Common myeloid progenitor, CD34-positive (primary cell): ENCODE measurements at regions not wholly inside any gene's neighbourhood (a gene's known extent, or its start where the extent isn't known, plus 50 kb on each side); places are given as distances from the start of the nearest gene placed in this dataset.
"Not testable (repeated sequence)": the region's sequence is repeated elsewhere in the genome, so short reads cannot be mapped to it uniquely, and the experiment has no call there.

Source experiments
- CTCF ChIA-PET: fragments of 350-600 bp; sonication (Branson Sonifier 250); formaldehyde crosslinking; loops from one replicate; lab custom pipeline; 2021; ENCODE audit warnings: antibody characterized with exemption; lab: Charles Lee
- POLR2A ChIA-PET: fragments of 350-600 bp; sonication (Branson Sonifier 250); formaldehyde crosslinking; loops from one replicate; lab custom pipeline; 2021; ENCODE audit warnings: antibody characterized with exemption; lab: Charles Lee
- DNase-seq, 3 donors: peaks; one replicate each; pipeline versions ENCODE4 v3.0.0 to v3.0.0-alpha.2; 2013
- H3K27ac ChIP-seq, 2 experiments: 1 replicate in 1 of 2; 2 replicates in 1 of 2; pipeline ENCODE4 v1.7.0; 2013; ENCODE audit warnings: inconsistent platforms in 2 of 2, low read length in 2 of 2, mild to moderate bottlenecking in 2 of 2, low read depth in 1 of 2, moderate library complexity in 1 of 2; ENCODE audit not compliant: severe bottlenecking in 2 of 2, insufficient read depth in 1 of 2, poor library complexity in 1 of 2
- H3K27me3 ChIP-seq, 5 experiments: replicated peaks in 2 of 5; 1 replicate in 3 of 5; 2 replicates in 2 of 5; pipeline versions ENCODE4 v1.6.1 to v1.7.0; 2013; ENCODE audit warnings: low read length in 4 of 5, mild to moderate bottlenecking in 2 of 5, moderate library complexity in 2 of 5, inconsistent platforms in 1 of 5; ENCODE audit not compliant: insufficient read depth in 5 of 5, control insufficient read depth in 4 of 5
- H3K36me3 ChIP-seq, 4 experiments: 1 replicate in 2 of 4; 2 replicates in 2 of 4; pipeline versions ENCODE4 v1.6.1 to v1.7.0; 2013; ENCODE audit warnings: low read length in 3 of 4, control low read depth in 1 of 4, mild to moderate bottlenecking in 1 of 4; ENCODE audit not compliant: control insufficient read depth in 4 of 4, insufficient read depth in 4 of 4
- H3K4me1 ChIP-seq, 4 experiments: 1 replicate in 3 of 4; 2 replicates in 1 of 4; pipeline versions ENCODE4 v1.6.1 to v1.7.1; 2013; ENCODE audit warnings: low read length in 3 of 4, mild to moderate bottlenecking in 3 of 4, control low read depth in 1 of 4, inconsistent platforms in 1 of 4, moderate library complexity in 1 of 4; ENCODE audit not compliant: control insufficient read depth in 4 of 4, insufficient read depth in 4 of 4; ENCODE audit errors: control extremely low read depth in 1 of 4
- H3K4me3 ChIP-seq, 7 experiments: 1 replicate in 4 of 7; 2 replicates in 3 of 7; pipeline versions ENCODE4 v1.5.1 to v1.7.0; 2013; ENCODE audit warnings: mild to moderate bottlenecking in 7 of 7, low read length in 6 of 7, moderate library complexity in 6 of 7, inconsistent platforms in 2 of 7, low read depth in 2 of 7, control low read depth in 1 of 7; ENCODE audit not compliant: insufficient read depth in 4 of 7, control insufficient read depth in 1 of 7; ENCODE audit errors: extremely low read depth in 1 of 7
- H3K9me3 ChIP-seq, 5 experiments: 1 replicate in 4 of 5; 2 replicates in 1 of 5; pipeline versions ENCODE4 v1.6.1 to v1.7.1; 2013; ENCODE audit warnings: low read length in 4 of 5, mild to moderate bottlenecking in 2 of 5, inconsistent platforms in 1 of 5, low read depth in 1 of 5, moderate library complexity in 1 of 5; ENCODE audit not compliant: control insufficient read depth in 4 of 5, insufficient read depth in 2 of 5; ENCODE audit errors: control extremely low read depth in 1 of 5
- WGBS: methylation state at CpG from one replicate; pipeline ENCODE4 v1.1.5; 2013; ENCODE audit not compliant: insufficient coverage; 5-methylcytosine and 5-hydroxymethylcytosine counted together

- H3K4me3 ChIP-seq, result no peak overlapping the region
- no peak overlapping the region for H3K27ac ChIP-seq
- CTCF ChIA-PET, result no interaction called here
- no peaks in the 10 kb centered on the region for H3K9me3 ChIP-seq
- WGBS, result 100% methylated on average over 6 of the region's 6 CpGs
- no peaks in the 10 kb centered on the region for H3K27me3 ChIP-seq
- peaks cover 5 to 13% (median 11%) of the 10 kb centered on the region in 4 experiments for H3K4me1 ChIP-seq
- H3K36me3 ChIP-seq, result no peaks in the 10 kb centered on the region
- POLR2A ChIA-PET, result no interaction called here
- DNase-seq, result no peak
Observed at GRCh38 chr3:194036842-194037241, 99.1 kb upstream of the HES1 start.

GRCh38 chr3:194038346-194038745, 97.6 kb upstream of the HES1 start:
- CTCF ChIA-PET, result interaction anchor here (1.2 kb wide), 1 partner anchor 250 kb away, joined by 3 read pairs; no protein-coding TSS in a partner anchor
- H3K27ac ChIP-seq, DNase-seq, H3K36me3 ChIP-seq, H3K27me3 ChIP-seq, H3K4me3 ChIP-seq, H3K4me1 ChIP-seq, H3K9me3 ChIP-seq, POLR2A ChIA-PET: not testable (repeated sequence)
- 95% methylated on average over 10 of the region's 13 CpGs for WGBS

- Histone ChIP-seq H3K9me3 (no peaks in the 10 kb centered on the region), H3K36me3 (no peaks in the 10 kb centered on the region), H3K4me3 (no peak overlapping the region), H3K27me3 (no peaks in the 10 kb centered on the region), H3K4me1 (peaks cover 0 to under 1% (median 0%) of the 10 kb centered on the region in 4 experiments), H3K27ac (no peak overlapping the region)
- no peak for DNase-seq
- CTCF ChIA-PET, result interaction anchor here (1.2 kb wide), 1 partner anchor 251 kb away, joined by 3 read pairs; no protein-coding TSS in a partner anchor
- POLR2A ChIA-PET, result no interaction called here
- 96% methylated on average over 5 of the region's 5 CpGs for WGBS
Observed at GRCh38 chr3:194038960-194039359, 97.0 kb upstream of the HES1 start.

GRCh38 chr3:194040516-194041273, 95.3 kb upstream of the HES1 start:
- Histone ChIP-seq H3K4me3 (no peak overlapping the region), H3K9me3 (no peaks in the 10 kb centered on the region), H3K27me3 (no peaks in the 10 kb centered on the region), H3K4me1 (no peaks in the 10 kb centered on the region), H3K36me3 (no peaks in the 10 kb centered on the region), H3K27ac (no peak overlapping the region)
- CTCF ChIA-PET, result no interaction called here
- POLR2A ChIA-PET, result no interaction called here
- WGBS, result 75% methylated on average over 10 of the region's 15 CpGs
- no peak for DNase-seq

- Histone ChIP-seq H3K9me3 (no peaks in the 10 kb centered on the region), H3K4me1 (peaks cover under 1 to 12% (median 10%) of the 10 kb centered on the region in 4 experiments), H3K4me3 (no peak overlapping the region), H3K27me3 (no peaks in the 10 kb centered on the region), H3K27ac (no peak overlapping the region), H3K36me3 (no peaks in the 10 kb centered on the region)
- 94% methylated on average over 3 of the region's 5 CpGs for WGBS
- no peak for DNase-seq
- POLR2A ChIA-PET, result no interaction called here
- CTCF ChIA-PET, result interaction anchor here (0.6 to 2.2 kb wide), 5 partner anchors 9 to 261 kb away, joined by 3 to 9 read pairs (median 3); no protein-coding TSS in a partner anchor
Observed at GRCh38 chr3:194042927-194043326, 93.0 kb upstream of the HES1 start.

GRCh38 chr3:194043516-194043915, 92.4 kb upstream of the HES1 start:
- Histone ChIP-seq H3K4me1 (peaks cover 2 to 12% (median 10%) of the 10 kb centered on the region in 4 experiments), H3K4me3 (no peak overlapping the region), H3K9me3 (no peaks in the 10 kb centered on the region), H3K27me3 (no peaks in the 10 kb centered on the region), H3K27ac (no peak overlapping the region), H3K36me3 (no peaks in the 10 kb centered on the region)
- 75% methylated on average over 1 of the region's 3 CpGs for WGBS
- POLR2A ChIA-PET, result no interaction called here
- peak in 2 of 3 donors; percentile 51 to 63 for DNase-seq
- CTCF ChIA-PET, result interaction anchor here (0.6 to 2.2 kb wide), 4 partner anchors 9 to 92 kb away, joined by 3 to 9 read pairs (median 3); no protein-coding TSS in a partner anchor

- WGBS, result no CpG with 5 or more reads among the region's 1 CpG
- CTCF ChIA-PET, result interaction anchor here (0.6 to 1.2 kb wide), 4 partner anchors 10 to 93 kb away, joined by 3 read pairs; no protein-coding TSS in a partner anchor
- POLR2A ChIA-PET, result no interaction called here
Observed at GRCh38 chr3:194045289-194045688, 90.7 kb upstream of the HES1 start.

More at GRCh38 chr3:194045289-194045688, 90.7 kb upstream of the HES1 start:
- no peak for DNase-seq
- Histone ChIP-seq H3K36me3 (no peaks in the 10 kb centered on the region), H3K9me3 (peaks cover 0 to 3% (median 2%) of the 10 kb centered on the region in 5 experiments), H3K27me3 (peaks cover 0 to 3% (median 0%) of the 10 kb centered on the region in 5 experiments), H3K4me1 (peaks cover 2 to 12% (median 10%) of the 10 kb centered on the region in 4 experiments), H3K27ac (no peak overlapping the region), H3K4me3 (no peak overlapping the region)
